Naive thymus-derived CD4-positive, alpha-beta T cell (primary cell): ENCODE measurements at regions not wholly inside any gene's neighbourhood (a gene's known extent, or its start where the extent isn't known, plus 50 kb on each side); places are given as distances from the start of the nearest gene placed in this dataset.

Source experiments
- ATAC-seq: fragments of 150-1000 bp; cut with Tn5 transposase; 2 replicates; pipeline ENCODE4 v1.10.0; 2021; ENCODE audit warnings: mild to moderate bottlenecking, moderate library complexity
- CTCF ChIA-PET: fragments of 350-600 bp; sonication (Branson Sonifier 250); formaldehyde crosslinking; loops from one replicate; lab custom pipeline; 2021; ENCODE audit warnings: antibody characterized with exemption; lab: Charles Lee
- POLR2A ChIA-PET: fragments of 350-600 bp; sonication (Branson Sonifier 250); formaldehyde crosslinking; loops from one replicate; lab custom pipeline; 2021; ENCODE audit warnings: antibody characterized with exemption, inconsistent platforms; lab: Charles Lee
- DNase-seq, 9 donors: peaks; one replicate each; pipeline versions ENCODE4 v3.0.0 to v3.0.0-alpha.2; 2020 to 2022; ENCODE audit warnings: mixed read lengths in 1 of 9
- H3K27ac ChIP-seq: one replicate; pipeline ENCODE4 v1.7.0; 2013; ENCODE audit warnings: mild to moderate bottlenecking, low read depth, low read length, moderate library complexity
- H3K27me3 ChIP-seq, 2 donors: one replicate each; pipeline ENCODE4 v1.7.0; 2013; ENCODE audit warnings: low read length in 2 of 2, mild to moderate bottlenecking in 2 of 2, moderate library complexity in 2 of 2; ENCODE audit not compliant: control insufficient read depth in 2 of 2, insufficient read depth in 2 of 2
- H3K36me3 ChIP-seq, 3 experiments: 1 replicate in 2 of 3; 2 replicates in 1 of 3; pipeline ENCODE4 v1.7.0; 2013; ENCODE audit warnings: low read length in 3 of 3, mild to moderate bottlenecking in 3 of 3, moderate library complexity in 1 of 3; ENCODE audit not compliant: insufficient read depth in 3 of 3, control insufficient read depth in 2 of 3
- H3K4me1 ChIP-seq, 2 donors: one replicate each; pipeline ENCODE4 v1.7.0; 2013; ENCODE audit warnings: low read length in 2 of 2, mild to moderate bottlenecking in 2 of 2, moderate library complexity in 1 of 2; ENCODE audit not compliant: control insufficient read depth in 2 of 2, insufficient read depth in 2 of 2
- H3K4me3 ChIP-seq: 2 replicates; pipeline ENCODE4 v1.7.0; 2013; ENCODE audit warnings: mild to moderate bottlenecking, low read length
- H3K9me3 ChIP-seq, 3 experiments: 1 replicate in 2 of 3; 2 replicates in 1 of 3; pipeline ENCODE4 v1.7.0; 2013; ENCODE audit warnings: low read length in 3 of 3; ENCODE audit not compliant: control insufficient read depth in 2 of 3
- H3K27ac Mint-ChIP-seq, 9 donors: one replicate each; pipeline ENCODE4 v1.8.0; 2020 to 2022; ENCODE audit warnings: mixed read lengths in 9 of 9, mild to moderate bottlenecking in 8 of 9, moderate library complexity in 5 of 9, inconsistent platforms in 2 of 9
- H3K27me3 Mint-ChIP-seq, 5 donors: one replicate each; pipeline ENCODE4 v1.8.0; 2021 to 2022; ENCODE audit warnings: mixed read lengths in 5 of 5, mild to moderate bottlenecking in 1 of 5
- H3K36me3 Mint-ChIP-seq, 5 donors: one replicate each; pipeline ENCODE4 v1.8.0; 2020 to 2022; ENCODE audit warnings: mixed read lengths in 5 of 5, mild to moderate bottlenecking in 3 of 5, inconsistent platforms in 1 of 5
- H3K4me1 Mint-ChIP-seq, 7 donors: one replicate each; pipeline ENCODE4 v1.8.0; 2020 to 2022; ENCODE audit warnings: mixed read lengths in 7 of 7, mild to moderate bottlenecking in 3 of 7, inconsistent platforms in 1 of 7
- H3K4me3 Mint-ChIP-seq, 10 donors: one replicate each; pipeline ENCODE4 v1.8.0; 2020 to 2022; ENCODE audit warnings: mild to moderate bottlenecking in 10 of 10, mixed read lengths in 10 of 10, moderate library complexity in 6 of 10, inconsistent platforms in 2 of 10
- H3K9me3 Mint-ChIP-seq, 11 donors: one replicate each; pipeline ENCODE4 v1.8.0; 2020 to 2022; ENCODE audit warnings: mixed read lengths in 11 of 11, mild to moderate bottlenecking in 4 of 11, inconsistent platforms in 1 of 11, moderate library complexity in 1 of 11
- intact Hi-C, 2 donors: fragments of 100-400 bp; cut with micrococcal nuclease; formaldehyde crosslinking; loops; one replicate each; pipeline ENCODE4 v1.15.1; 2023

DNA sequence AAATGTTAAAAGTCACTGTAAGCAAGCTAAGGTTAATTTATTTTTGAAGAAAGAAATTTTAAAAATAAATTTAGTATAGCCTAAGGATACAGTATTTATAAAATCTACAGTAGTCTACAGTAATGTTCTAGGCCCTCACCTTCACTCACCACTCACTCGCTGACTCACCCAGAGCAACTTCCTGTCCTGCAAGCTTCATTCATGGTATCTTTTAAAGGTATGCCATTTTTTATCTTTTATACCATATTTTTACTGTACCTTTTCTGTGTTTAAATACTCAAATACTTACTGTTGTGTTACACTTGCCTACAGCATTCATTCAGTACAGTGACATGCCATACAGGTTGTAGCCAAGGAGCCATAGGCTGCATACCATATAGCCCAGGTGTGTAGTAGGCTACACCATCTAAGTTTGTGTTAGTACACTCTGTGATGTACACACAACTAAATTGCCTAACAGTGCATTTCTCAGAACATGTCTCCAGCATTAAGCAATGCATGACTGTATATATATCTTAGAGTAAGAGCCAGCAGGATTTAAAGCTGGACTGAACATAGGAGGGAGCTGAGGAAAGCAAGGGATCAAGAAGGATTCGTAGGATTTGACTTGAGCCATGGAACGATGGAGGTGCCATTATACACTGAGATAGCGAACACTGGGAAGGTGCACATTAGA, 83.1 kb upstream of the KLF7 start:
- Histone ChIP-seq H3K27me3 (no peaks in the 10 kb centered on the region), H3K27ac (no peak overlapping the region), H3K9me3 (no peaks in the 10 kb centered on the region), H3K4me3 (no peak overlapping the region), H3K36me3 (no peaks in the 10 kb centered on the region), H3K4me1 (no peaks in the 10 kb centered on the region)
- no peak overlapping the region for H3K4me3 Mint-ChIP-seq
- DNase-seq (no peak), ATAC-seq (no peak)
- peaks cover 0 to 25% (median 7%) of the 10 kb centered on the region in 7 donors for H3K4me1 Mint-ChIP-seq
- H3K27ac Mint-ChIP-seq = no peak overlapping the region
- intact Hi-C loops = loop anchor here in 1 of 2 donors (5.0 kb wide), 1 partner anchor 202 kb away; no protein-coding TSS in a partner anchor
- H3K36me3 Mint-ChIP-seq = peaks cover 0 to 4% (median 0%) of the 10 kb centered on the region in 5 donors
- peaks cover 0 to 2% (median 0%) of the 10 kb centered on the region in 11 donors for H3K9me3 Mint-ChIP-seq
- ChIA-PET POLR2A (interaction anchor here (0.7 kb wide), 1 partner anchor 9 kb away, joined by 3 read pairs; no protein-coding TSS in a partner anchor), CTCF (interaction anchor here (1.4 kb wide), 1 partner anchor 29 kb away, joined by 3 read pairs; no protein-coding TSS in a partner anchor)
- peaks cover 0 to 6% (median 0%) of the 10 kb centered on the region in 5 donors for H3K27me3 Mint-ChIP-seq

DNA sequence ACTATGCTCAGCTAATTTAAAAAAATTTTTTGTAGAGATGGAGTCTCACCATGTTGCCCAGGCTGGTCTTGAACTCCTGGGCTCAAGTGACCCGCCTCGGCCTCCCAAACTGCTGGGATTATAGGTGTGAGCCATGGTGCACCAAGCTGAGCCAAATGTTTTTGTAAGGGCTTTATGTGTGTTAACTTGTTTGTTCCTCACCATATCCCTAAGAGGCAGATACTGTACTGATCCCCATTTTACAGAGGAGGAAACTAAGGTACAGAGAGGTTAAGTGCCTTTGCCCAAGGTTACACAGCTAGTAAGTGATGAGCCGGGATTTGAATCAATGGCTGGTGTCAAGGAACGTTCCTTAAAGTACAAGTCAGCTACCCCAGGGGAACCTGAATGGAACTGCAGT, 85.3 kb upstream of the KLF7 start:
- ATAC-seq = no peak
- H3K27me3 Mint-ChIP-seq = peaks cover 0 to 7% (median 0%) of the 10 kb centered on the region in 5 donors
- peaks cover 0 to 2% (median 0%) of the 10 kb centered on the region in 5 donors for H3K36me3 Mint-ChIP-seq
- CTCF ChIA-PET = no interaction called here
- DNase-seq = no peak
- H3K9me3 Mint-ChIP-seq = peaks cover 0 to 2% (median 0%) of the 10 kb centered on the region in 11 donors
- H3K27ac Mint-ChIP-seq = no peak overlapping the region
- no peaks in the 10 kb centered on the region for H3K9me3 ChIP-seq
- H3K4me3 ChIP-seq = no peak overlapping the region
- H3K4me1 ChIP-seq = no peaks in the 10 kb centered on the region
- H3K4me1 Mint-ChIP-seq = peaks cover 0 to 17% (median 7%) of the 10 kb centered on the region in 7 donors
- H3K4me3 Mint-ChIP-seq = no peak overlapping the region
- no peaks in the 10 kb centered on the region for H3K27me3 ChIP-seq
- POLR2A ChIA-PET = interaction anchor here (0.6 to 0.9 kb wide), 3 partner anchors 85 to 107 kb away, joined by 3 to 5 read pairs (median 4); partner anchors contain the start of gene KLF7
- H3K36me3 ChIP-seq = no peaks in the 10 kb centered on the region
- intact Hi-C loops = no loop called here
- no peak overlapping the region for H3K27ac ChIP-seq

DNA sequence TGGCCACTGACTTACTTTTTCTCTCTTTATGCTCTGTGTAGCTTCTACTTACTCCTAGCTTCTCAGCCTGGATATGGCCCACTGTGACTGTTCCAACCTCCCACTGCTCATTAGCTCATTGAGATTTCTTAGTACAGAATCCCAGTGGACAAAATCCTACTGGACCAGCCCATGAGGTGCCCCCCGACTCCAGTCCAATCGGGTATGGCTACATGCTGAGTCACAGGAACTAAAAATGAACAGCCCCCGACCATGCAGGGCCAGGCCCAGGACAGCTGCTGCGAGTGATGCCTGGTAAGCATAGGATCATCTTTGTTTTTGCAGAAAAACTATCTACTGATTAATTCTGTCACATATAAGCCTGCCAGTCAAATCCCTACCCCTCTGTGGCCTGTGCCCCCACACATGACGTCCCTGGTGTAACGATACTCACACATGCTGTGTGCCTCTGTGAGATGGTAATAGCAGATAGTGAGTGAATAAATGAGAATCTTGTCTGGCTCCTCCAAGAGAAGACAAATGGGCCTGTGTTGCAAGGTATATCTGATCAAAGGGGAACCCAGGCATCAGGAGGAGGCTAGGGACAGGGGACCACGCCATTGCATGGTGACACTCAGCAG, 85.9 kb upstream of the KLF7 start:
- intact Hi-C loops = no loop called here
- Mint-ChIP-seq H3K27ac (no peak overlapping the region), H3K4me3 (no peak overlapping the region), H3K27me3 (peaks cover 0 to 7% (median 2%) of the 10 kb centered on the region in 5 donors), H3K36me3 (peaks cover 0 to 2% (median 0%) of the 10 kb centered on the region in 5 donors), H3K4me1 (peaks cover 0 to 17% (median 7%) of the 10 kb centered on the region in 7 donors), H3K9me3 (peaks cover 0 to 2% (median 0%) of the 10 kb centered on the region in 11 donors)
- DNase-seq (no peak), ATAC-seq (no peak)
- no peaks in the 10 kb centered on the region for H3K4me1 ChIP-seq
- no peak overlapping the region for H3K27ac ChIP-seq
- no peaks in the 10 kb centered on the region for H3K36me3 ChIP-seq
- H3K27me3 ChIP-seq = no peaks in the 10 kb centered on the region
- no peaks in the 10 kb centered on the region for H3K9me3 ChIP-seq
- ChIA-PET CTCF (interaction anchor here (0.6 to 0.7 kb wide), 2 partner anchors 10 to 563 kb away, joined by 4 to 6 read pairs; no protein-coding TSS in a partner anchor), POLR2A (interaction anchor here (0.6 to 0.9 kb wide), 3 partner anchors 85 to 107 kb away, joined by 3 to 5 read pairs (median 4); partner anchors contain the start of gene KLF7)
- no peak overlapping the region for H3K4me3 ChIP-seq

DNA sequence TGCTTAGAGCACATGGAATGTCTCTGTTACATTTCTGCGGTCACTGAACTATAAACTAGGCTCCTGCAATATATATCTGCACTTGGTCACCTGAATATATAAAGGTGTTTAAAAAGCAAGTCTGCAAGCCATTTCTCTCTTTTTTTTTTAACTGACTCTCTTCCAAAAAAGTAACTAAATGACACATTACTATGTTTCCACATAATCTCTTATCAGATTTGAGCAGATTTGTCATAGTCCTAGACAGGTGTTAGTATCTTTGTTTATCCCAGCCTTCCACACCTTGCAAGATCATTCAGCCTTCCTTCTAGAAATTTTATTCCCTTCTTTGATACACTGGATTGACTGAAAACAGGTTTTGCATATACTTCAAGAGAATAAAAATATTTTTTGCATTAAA, 86.7 kb upstream of the KLF7 start:
- no peak overlapping the region for H3K27ac Mint-ChIP-seq
- POLR2A ChIA-PET = no interaction called here
- CTCF ChIA-PET = interaction anchor here (0.6 to 0.7 kb wide), 2 partner anchors 10 to 564 kb away, joined by 4 to 6 read pairs; no protein-coding TSS in a partner anchor
- H3K27me3 Mint-ChIP-seq = peaks cover 0 to 7% (median 2%) of the 10 kb centered on the region in 5 donors
- peaks cover 0 to 2% (median 0%) of the 10 kb centered on the region in 11 donors for H3K9me3 Mint-ChIP-seq
- Histone ChIP-seq H3K9me3 (no peaks in the 10 kb centered on the region), H3K4me1 (no peaks in the 10 kb centered on the region), H3K27me3 (no peaks in the 10 kb centered on the region), H3K4me3 (no peak overlapping the region), H3K36me3 (no peaks in the 10 kb centered on the region), H3K27ac (no peak overlapping the region)
- no peak for DNase-seq
- no peak overlapping the region for H3K4me3 Mint-ChIP-seq
- peaks cover 0 to 2% (median 0%) of the 10 kb centered on the region in 5 donors for H3K36me3 Mint-ChIP-seq
- H3K4me1 Mint-ChIP-seq = peaks cover 0 to 17% (median 7%) of the 10 kb centered on the region in 7 donors
- intact Hi-C loops = no loop called here
- no peak for ATAC-seq

DNA sequence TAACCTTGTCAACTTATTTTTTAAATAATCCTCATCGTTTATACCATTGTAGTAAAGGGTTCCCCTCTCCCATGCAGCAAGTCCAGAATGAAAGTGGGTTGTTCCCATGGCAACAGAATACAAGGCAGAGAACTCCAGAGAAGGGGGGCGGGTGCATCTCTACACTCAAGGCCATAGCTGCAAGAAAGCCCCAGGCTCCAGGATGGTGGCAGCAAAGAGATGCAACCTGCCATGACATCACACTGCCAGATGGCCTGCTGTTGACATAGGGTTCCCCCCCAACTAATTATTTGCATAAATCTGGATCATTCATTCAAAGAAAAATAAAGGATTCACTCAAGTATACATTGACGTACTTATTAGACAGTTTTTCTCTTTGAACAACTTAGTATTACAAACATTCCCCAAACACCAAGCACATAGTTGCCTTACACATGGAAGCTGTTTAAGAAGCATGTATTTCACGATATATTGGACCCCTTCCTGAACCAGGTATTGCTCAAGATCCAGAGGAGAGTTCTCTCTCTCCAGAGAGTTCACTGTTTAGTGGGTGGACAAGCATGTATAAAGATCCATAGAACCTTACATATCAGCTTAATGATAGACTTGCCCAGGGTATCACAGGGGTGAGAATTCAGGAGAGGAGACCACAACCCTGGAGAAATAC, 87.4 kb upstream of the KLF7 start:
- Mint-ChIP-seq H3K27me3 (peaks cover 0 to 7% (median 2%) of the 10 kb centered on the region in 5 donors), H3K9me3 (peaks cover 0 to 2% (median 0%) of the 10 kb centered on the region in 11 donors), H3K4me1 (peaks cover 0 to 17% (median 7%) of the 10 kb centered on the region in 7 donors), H3K36me3 (peaks cover 0 to 2% (median 0%) of the 10 kb centered on the region in 5 donors), H3K4me3 (no peak overlapping the region), H3K27ac (no peak overlapping the region)
- DNase-seq (no peak), ATAC-seq (no peak)
- Histone ChIP-seq H3K27ac (no peak overlapping the region), H3K36me3 (no peaks in the 10 kb centered on the region), H3K4me1 (no peaks in the 10 kb centered on the region), H3K9me3 (no peaks in the 10 kb centered on the region), H3K4me3 (no peak overlapping the region), H3K27me3 (no peaks in the 10 kb centered on the region)
- CTCF ChIA-PET = no interaction called here
- intact Hi-C loops = no loop called here
- POLR2A ChIA-PET = no interaction called here

DNA sequence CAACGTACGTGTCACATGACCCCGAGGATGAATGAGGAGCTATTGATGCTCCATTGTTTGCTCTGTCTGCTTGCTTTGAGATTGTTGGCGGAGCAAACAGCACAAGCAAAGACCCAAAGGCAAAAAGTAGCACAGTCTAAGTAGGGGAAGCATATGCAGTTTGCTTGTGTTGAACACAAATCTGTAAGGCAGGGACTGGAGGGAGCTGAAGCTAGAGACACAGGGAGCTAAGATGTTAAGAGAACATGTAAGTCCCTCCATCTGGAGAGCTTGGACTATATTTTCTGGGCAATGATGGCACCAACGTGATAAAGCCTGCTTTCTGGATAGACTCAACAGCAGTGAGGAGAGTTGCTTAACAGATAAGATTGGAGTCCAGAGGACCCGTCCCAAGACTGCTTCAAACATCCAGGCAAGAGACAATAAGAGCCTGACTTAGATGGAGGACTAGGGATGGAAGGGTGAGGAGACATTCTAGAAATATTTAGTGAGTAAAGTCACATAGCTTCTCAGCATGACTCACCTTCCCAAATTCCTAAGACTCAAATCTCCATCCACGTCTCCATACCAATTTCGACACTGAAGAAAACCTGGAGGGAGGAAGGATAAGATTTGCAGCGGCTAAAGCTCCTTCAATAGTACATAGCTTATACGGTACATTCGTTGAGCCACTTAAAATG, 88.1 kb upstream of the KLF7 start:
- H3K9me3 ChIP-seq = no peaks in the 10 kb centered on the region
- H3K4me3 Mint-ChIP-seq = no peak overlapping the region
- peaks cover 0 to 2% (median 0%) of the 10 kb centered on the region in 11 donors for H3K9me3 Mint-ChIP-seq
- no peaks in the 10 kb centered on the region for H3K4me1 ChIP-seq
- DNase-seq = no peak
- H3K4me1 Mint-ChIP-seq = peaks cover 0 to 15% (median 7%) of the 10 kb centered on the region in 7 donors
- H3K27me3 ChIP-seq = no peaks in the 10 kb centered on the region
- H3K27ac ChIP-seq = no peak overlapping the region
- H3K36me3 Mint-ChIP-seq = peaks cover 0 to 2% (median 0%) of the 10 kb centered on the region in 5 donors
- H3K27me3 Mint-ChIP-seq = peaks cover 0 to 7% (median 4%) of the 10 kb centered on the region in 5 donors
- POLR2A ChIA-PET = no interaction called here
- CTCF ChIA-PET = no interaction called here
- ATAC-seq = no peak
- no peak overlapping the region for H3K4me3 ChIP-seq
- H3K36me3 ChIP-seq = no peaks in the 10 kb centered on the region
- intact Hi-C loops = no loop called here
- no peak overlapping the region for H3K27ac Mint-ChIP-seq
